Calu3 (cell line): ENCODE measurements at regions not wholly inside any gene's neighbourhood (a gene's known extent, or its start where the extent isn't known, plus 50 kb on each side); places are given as distances from the start of the nearest gene placed in this dataset.

Experiments
- BruUV-seq: library from RNA; stranded (reverse); fragments of 400-500 nt; replicated peaks from 2 replicates; lab custom pipeline; 2021; lab: Mats Ljungman, UMichigan
- CTCF ChIA-PET: fragments of 300-600 bp; sonication (Branson Sonifier 250); formaldehyde crosslinking; loops from one replicate; lab custom pipeline; 2022; ENCODE audit warnings: antibody characterized with exemption; lab: Charles Lee
- DNase-seq: peaks from one replicate; pipeline ENCODE4 v3.0.0; 2022
- H3K27ac Mint-ChIP-seq: one replicate; pipeline ENCODE4 v1.8.0; 2022; ENCODE audit warnings: mixed read lengths; ENCODE audit not compliant: unreplicated experiment
- H3K27me3 Mint-ChIP-seq: one replicate; pipeline ENCODE4 v1.8.0; 2022; ENCODE audit warnings: mixed read lengths; ENCODE audit not compliant: unreplicated experiment
- H3K36me3 Mint-ChIP-seq: one replicate; pipeline ENCODE4 v1.8.0; 2022; ENCODE audit warnings: mild to moderate bottlenecking, moderate library complexity, mixed read lengths; ENCODE audit not compliant: insufficient read depth, unreplicated experiment
- H3K4me1 Mint-ChIP-seq: one replicate; pipeline ENCODE4 v1.8.0; 2022; ENCODE audit warnings: mild to moderate bottlenecking, low read depth, mixed read lengths; ENCODE audit not compliant: unreplicated experiment
- H3K4me3 Mint-ChIP-seq: one replicate; pipeline ENCODE4 v1.8.0; 2022; ENCODE audit warnings: mild to moderate bottlenecking, low read depth, moderate library complexity, mixed read lengths; ENCODE audit not compliant: unreplicated experiment
- H3K9me3 Mint-ChIP-seq: one replicate; pipeline ENCODE4 v1.8.0; 2022; ENCODE audit warnings: low read depth, mixed read lengths; ENCODE audit not compliant: unreplicated experiment
- CTCF ChIP-seq: fragments of 200-600 bp; IDR thresholded peaks from one replicate; pipeline ENCODE4 v1.8.0; 2022; ENCODE audit warnings: antibody characterized with exemption; ENCODE audit not compliant: unreplicated experiment
- intact Hi-C: fragments of 100-400 bp; cut with micrococcal nuclease; formaldehyde crosslinking; loops from one replicate; pipeline ENCODE4 v1.10.0; 2022; ENCODE audit not compliant: unreplicated experiment

GRCh38 chr14:98240376-98240775 is 1031.6 kb downstream of the BCL11B start:
- H3K27me3 Mint-ChIP-seq: no peaks in the 10 kb centered on the region
- H3K4me1 Mint-ChIP-seq: no peaks in the 10 kb centered on the region
- TF ChIP-seq CTCF: no peak
- intact Hi-C loops: no loop called here
- CTCF ChIA-PET: no interaction called here
- no peak overlapping the region for H3K4me3 Mint-ChIP-seq
- H3K36me3 Mint-ChIP-seq: no peaks in the 10 kb centered on the region
- no TSS peak for BruUV-seq
- H3K27ac Mint-ChIP-seq: no peak overlapping the region
- H3K9me3 Mint-ChIP-seq: peaks cover 12% of the 10 kb centered on the region
- DNase-seq: no peak

DNA sequence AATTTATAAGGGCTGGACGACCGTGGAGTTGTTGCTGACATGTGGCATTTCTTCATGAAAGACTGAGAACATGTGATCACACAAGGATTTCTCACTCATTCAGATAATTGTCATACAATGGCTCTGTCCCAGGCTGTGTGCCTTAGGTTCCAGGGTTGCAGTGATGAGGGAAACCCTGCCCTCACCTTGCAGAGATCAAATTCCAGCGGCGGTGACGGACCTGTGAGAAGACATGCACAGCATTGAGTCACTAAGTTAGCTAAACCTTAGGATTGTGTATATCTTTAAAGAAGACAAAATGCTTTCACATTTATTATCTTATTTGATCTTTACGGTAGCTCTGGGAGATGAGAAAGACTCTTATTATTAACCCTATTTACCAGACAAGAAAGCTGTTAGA is 1029.1 kb downstream of the BCL11B start:
- no peak overlapping the region for H3K27ac Mint-ChIP-seq
- H3K36me3 Mint-ChIP-seq: no peaks in the 10 kb centered on the region
- no peaks in the 10 kb centered on the region for H3K4me1 Mint-ChIP-seq
- DNase-seq: no peak
- intact Hi-C loops: loop anchor here (1.0 kb wide), 1 partner anchor 45 kb away; no protein-coding TSS in a partner anchor
- H3K27me3 Mint-ChIP-seq: no peaks in the 10 kb centered on the region
- CTCF ChIA-PET: no interaction called here
- no peak for TF ChIP-seq CTCF
- H3K4me3 Mint-ChIP-seq: no peak overlapping the region
- BruUV-seq: no TSS peak
- peaks cover 17% of the 10 kb centered on the region for H3K9me3 Mint-ChIP-seq

GRCh38 chr14:98243332-98243731 is 1028.7 kb downstream of the BCL11B start:
- DNase-seq: no peak
- H3K4me3 Mint-ChIP-seq: no peak overlapping the region
- CTCF ChIA-PET: no interaction called here

GRCh38 chr14:98244162-98244948 is 1027.6 kb downstream of the BCL11B start:
- CTCF ChIA-PET: no interaction called here
- no peaks in the 10 kb centered on the region for H3K4me1 Mint-ChIP-seq
- no peaks in the 10 kb centered on the region for H3K27me3 Mint-ChIP-seq
- H3K9me3 Mint-ChIP-seq: peaks cover 8% of the 10 kb centered on the region
- H3K36me3 Mint-ChIP-seq: no peaks in the 10 kb centered on the region
- no peak for TF ChIP-seq CTCF
- no peak overlapping the region for H3K27ac Mint-ChIP-seq
- no TSS peak for BruUV-seq
- intact Hi-C loops: no loop called here
- no peak overlapping the region for H3K4me3 Mint-ChIP-seq
- no peak for DNase-seq

More at GRCh38 chr14:98243332-98243731, 1028.7 kb downstream of the BCL11B start:
- Mint-ChIP-seq H3K36me3 (no peaks in the 10 kb centered on the region), H3K9me3 (peaks cover 15% of the 10 kb centered on the region), H3K27ac (no peak overlapping the region), H3K4me1 (no peaks in the 10 kb centered on the region), H3K27me3 (no peaks in the 10 kb centered on the region)
- intact Hi-C loops: loop anchor here (1.0 kb wide), 1 partner anchor 45 kb away; no protein-coding TSS in a partner anchor
- no peak for TF ChIP-seq CTCF
- BruUV-seq: no TSS peak
